ENCODE measurements at regions not wholly inside any gene's neighbourhood (a gene's known extent, or its start where the extent isn't known, plus 50 kb on each side); places are given as distances from the start of the nearest gene placed in this dataset.

- Histone ChIP-seq H3K4me2 (ENCODE audit: low read depth, low read length) (no peak overlapping the region), H4K91ac (ENCODE audit: insufficient read depth, low read depth, low read length) (no peak overlapping the region), H3K4me1 (ENCODE audit: control insufficient read depth, insufficient read depth, low read length) (no peaks in the 10 kb centered on the region), H3K9me1 (ENCODE audit: insufficient read depth, low read length) (no peaks in the 10 kb centered on the region), H4K5ac (ENCODE audit: low read depth, low read length) (no peak overlapping the region), H3K36me3 (ENCODE audit: control insufficient read depth, insufficient read depth, low read length) (no peaks in the 10 kb centered on the region), H3K9ac (ENCODE audit: low read depth, low read length) (no peak overlapping the region), H3K9me3 (ENCODE audit: control insufficient read depth, insufficient read depth, low read length) (no peaks in the 10 kb centered on the region), H3K23ac (ENCODE audit: low read depth, low read length) (no peak overlapping the region), H2BK20ac (ENCODE audit: low read depth, low read length) (no peak overlapping the region), H3K14ac (replicated peaks; ENCODE audit: low read depth, low read length) (no peak overlapping the region), H3K4ac (ENCODE audit: low read depth, low read length) (no peak overlapping the region), H2BK120ac (ENCODE audit: low read depth, low read length) (no peak overlapping the region), H3K79me1 (ENCODE audit: low read depth in 1 of 2, low read length in 2 of 2) (no peaks in the 10 kb centered on the region), H4K20me1 (ENCODE audit: insufficient read depth, low read length) (no peaks in the 10 kb centered on the region), H2BK15ac (ENCODE audit: low read depth, low read length) (no peak overlapping the region), H3K4me3 (ENCODE audit: insufficient read depth, low read depth, low read length) (no peak overlapping the region), H3K27me3 (ENCODE audit: control insufficient read depth, insufficient read depth, low read length) (no peaks in the 10 kb centered on the region), H2AK9ac (replicated peaks; ENCODE audit: low read depth, low read length, poor library complexity) (no peak overlapping the region), H3K18ac (ENCODE audit: low read depth, low read length) (no peak overlapping the region), H2AK5ac (ENCODE audit: low read depth, low read length) (no peak overlapping the region), H3K27ac (ENCODE audit: insufficient read depth, low read length) (no peak overlapping the region), H4K8ac (ENCODE audit: low read depth in 2 of 2, low read length in 2 of 2) (no peak overlapping the region), H3K56ac (ENCODE audit: extremely low read depth, insufficient read depth, low read length) (no peak overlapping the region), H2AFZ (replicated peaks; ENCODE audit: low read length, poor library complexity) (no peak overlapping the region), H2BK5ac (ENCODE audit: low read depth, low read length, poor library complexity, severe bottlenecking) (no peak overlapping the region)
- no TSS peak for BruUV-seq (replicated peaks)
- 0 out of 2 replicates have a peak, but pooled peaks have one; percentile 54 for ATAC-seq (ENCODE audit: low read depth)
- DNase-seq = peak; percentile 35
- dilution Hi-C loops (cut with HindIII; ENCODE audit: low sequenced_read_pairs, unreplicated experiment) = no loop called here
- intact Hi-C loops (cut with micrococcal nuclease) = no loop called here
- ChIA-PET CTCF (no interaction called here), POLR2A (ENCODE audit: unreplicated experiment) (no interaction called here)
- in situ Hi-C loops (cut with MboI; ENCODE audit: low sequenced_read_pairs) = no loop called here
- peak; percentile 22; the same call in 1 of the 2 replicates for TF ChIP-seq FOS (IDR thresholded peaks at IDR 0.05; ENCODE audit: low read depth, low read length)
- no peak for TF ChIP-seq MAZ (IDR thresholded peaks at IDR 0.05; ENCODE audit: borderline replicate concordance, low read depth, low read length)
Measured at GRCh38 chr5:106481374-106481773, 1189.4 kb downstream of the EFNA5 start.

Measured in IMR-90 (cell line).